HepG2 (cell line): ENCODE measurements at regions not wholly inside any gene's neighbourhood (a gene's known extent, or its start where the extent isn't known, plus 50 kb on each side); places are given as distances from the start of the nearest gene placed in this dataset.

Experiments
- ATAC-seq: fragments of 200-7000 bp; cut with Tn5 transposase; 3 replicates; pipeline ENCODE4 v1.9.1; 2020; ENCODE audit warnings: mild to moderate bottlenecking, moderate library complexity
- BruUV-seq: library from RNA; stranded (reverse); fragments of 400-500 nt; replicated peaks from 2 replicates; lab custom pipeline; 2021; lab: Mats Ljungman, UMichigan
- CTCF ChIA-PET: fragments of 300-600 bp; formaldehyde crosslinking; extraction: SDS; loops from one replicate; lab custom pipeline; 2021; ENCODE audit warnings: low total read pairs, inconsistent platforms, low intra/inter-chr PET ratio; lab: Yijun Ruan, JAX
- POLR2A ChIA-PET: fragments of 350-600 bp; sonication (Branson Sonifier 250); formaldehyde crosslinking; loops from one replicate; lab custom pipeline; 2020; ENCODE audit warnings: antibody characterized with exemption, inconsistent platforms; lab: Yijun Ruan, JAX
- DNase-seq: peaks from one replicate; pipeline ENCODE4 v3.0.0-alpha.2; 2015; ENCODE audit warnings: low spot score
- FAIRE-seq: peaks from 3 replicates; lab custom pipeline; 2011; peaks lifted over from hg19 to GRCh38; lab: Jason Lieb, UNC
- H2AFZ ChIP-seq: one replicate; pipeline ENCODE4 v1.6.1; 2011; ENCODE audit warnings: low read length, inconsistent platforms
- H3K27ac ChIP-seq: fragments of 300-600 bp; 3 replicates; pipeline ENCODE4 v1.8.0; 2011; ENCODE audit warnings: mixed run types, mild to moderate bottlenecking, mixed read lengths, low read length, inconsistent platforms; ENCODE audit not compliant: insufficient read depth; ENCODE audit errors: extremely low read length
- H3K27me3 ChIP-seq, 2 experiments: fragments of 200-600 bp in 1 of 2; 2 replicates in 1 of 2; 3 replicates in 1 of 2; pipeline versions ENCODE4 v1.6.0 to v1.8.0; 2011; ENCODE audit warnings: low read length in 2 of 2, mild to moderate bottlenecking in 2 of 2, moderate library complexity in 2 of 2, inconsistent platforms in 1 of 2; ENCODE audit not compliant: insufficient read depth in 2 of 2, control insufficient read depth in 1 of 2
- H3K36me3 ChIP-seq, 2 experiments: fragments of 200-600 bp in 1 of 2; replicated peaks in 1 of 2; 2 replicates in 1 of 2; 3 replicates in 1 of 2; pipeline versions ENCODE4 v1.5.1 to v1.8.0; 2011; ENCODE audit warnings: low read length in 2 of 2, inconsistent platforms in 1 of 2; ENCODE audit not compliant: insufficient read depth in 2 of 2, control insufficient read depth in 1 of 2
- H3K4me1 ChIP-seq: 2 replicates; pipeline ENCODE4 v1.5.1; 2012; ENCODE audit warnings: low read length, inconsistent platforms; ENCODE audit not compliant: insufficient read depth
- H3K4me2 ChIP-seq: 2 replicates; pipeline ENCODE4 v1.6.0; 2011; ENCODE audit warnings: low read depth, low read length, inconsistent platforms
- H3K4me3 ChIP-seq, 3 experiments: fragments of 200-600 bp in 1 of 3; sonication (generic), shearing (Covaris generic) in 1 of 3; replicated peaks in 1 of 3; 2 replicates each; pipeline ENCODE4 v1.5.1; 2011 to 2016; ENCODE audit warnings: low read length in 3 of 3, inconsistent platforms in 2 of 3, low read depth in 2 of 3, mild to moderate bottlenecking in 2 of 3, control low read depth in 1 of 3, mixed read lengths in 1 of 3; ENCODE audit not compliant: insufficient read depth in 1 of 3
- H3K79me2 ChIP-seq: one replicate; pipeline ENCODE4 v1.6.1; 2011; ENCODE audit warnings: low read length, inconsistent platforms; ENCODE audit not compliant: insufficient read depth
- H3K9ac ChIP-seq: 2 replicates; pipeline ENCODE4 v1.6.0; 2011; ENCODE audit warnings: mild to moderate bottlenecking, low read depth, low read length, inconsistent platforms; ENCODE audit not compliant: insufficient read depth
- H3K9me3 ChIP-seq: 2 replicates; pipeline ENCODE4 v1.5.1; 2012; ENCODE audit warnings: mild to moderate bottlenecking, low read length
- H4K20me1 ChIP-seq: 2 replicates; pipeline ENCODE4 v1.6.0; 2011; ENCODE audit warnings: inconsistent platforms, mild to moderate bottlenecking, low read length, moderate library complexity; ENCODE audit not compliant: insufficient read depth
- ARID2 ChIP-seq: sonication (generic); formaldehyde crosslinking; IDR thresholded peaks from 2 replicates; pipeline ENCODE4 v1.8.1; 2022; ENCODE audit warnings: mild to moderate bottlenecking, missing genetic modification reagents, borderline replicate concordance
- ATF2 ChIP-seq: sonication (generic); formaldehyde crosslinking; IDR thresholded peaks from 2 replicates; pipeline ENCODE4 v1.4.0; 2020; ENCODE audit warnings: missing genetic modification reagents
- CAMTA2 ChIP-seq: sonication (generic); formaldehyde crosslinking; IDR thresholded peaks from 2 replicates; pipeline ENCODE4 v1.4.0; 2020; ENCODE audit warnings: mild to moderate bottlenecking, missing genetic modification reagents, borderline replicate concordance
- DNMT1 ChIP-seq: sonication (generic); formaldehyde crosslinking; IDR thresholded peaks from 2 replicates; pipeline ENCODE4 v1.5.1; 2020; ENCODE audit warnings: mild to moderate bottlenecking, missing genetic modification reagents
- EEA1 ChIP-seq: sonication (generic); formaldehyde crosslinking; IDR thresholded peaks from 2 replicates; pipeline ENCODE4 v1.5.1; 2020; ENCODE audit warnings: mild to moderate bottlenecking, missing genetic modification reagents, borderline replicate concordance
- HNRNPL ChIP-seq: fragments of 200-400 bp; formaldehyde crosslinking; IDR thresholded peaks from 2 replicates; pipeline ENCODE4 v1.6.1; 2017; ENCODE audit warnings: mild to moderate bottlenecking, low read depth, low read length
- IKZF4 ChIP-seq: sonication (generic); formaldehyde crosslinking; IDR thresholded peaks from 2 replicates; pipeline ENCODE4 v1.5.1; 2020; ENCODE audit warnings: borderline replicate concordance, mild to moderate bottlenecking, low read depth, missing genetic modification reagents; ENCODE audit errors: not compliant biosample characterization
- PCBP2 ChIP-seq: fragments of 200-400 bp; formaldehyde crosslinking; optimal IDR thresholded peaks from 2 replicates; pipeline ENCODE3; 2018; ENCODE audit warnings: low read length, low read depth; ENCODE audit not compliant: poor library complexity, severe bottlenecking
- SALL1 ChIP-seq: sonication (generic); formaldehyde crosslinking; IDR thresholded peaks from 2 replicates; pipeline ENCODE4 v1.8.0; 2022; ENCODE audit warnings: mild to moderate bottlenecking, missing genetic modification reagents
- SIX4 ChIP-seq: sonication (generic); formaldehyde crosslinking; IDR thresholded peaks from 2 replicates; pipeline ENCODE4 v1.4.0; 2020; ENCODE audit warnings: missing genetic modification reagents
- ZMYM3 ChIP-seq: sonication (generic); formaldehyde crosslinking; IDR thresholded peaks from 2 replicates; pipeline ENCODE4 v1.5.1; 2020; ENCODE audit warnings: mild to moderate bottlenecking, missing genetic modification reagents
- ZNF557 ChIP-seq: sonication (generic); formaldehyde crosslinking; IDR thresholded peaks from 2 replicates; pipeline ENCODE4 v1.4.0; 2020; ENCODE audit warnings: missing genetic modification reagents
- ZNF784 ChIP-seq: sonication (generic); formaldehyde crosslinking; IDR thresholded peaks from 2 replicates; pipeline ENCODE4 v1.5.1; 2020; ENCODE audit warnings: missing genetic modification reagents, mild to moderate bottlenecking, borderline replicate concordance
- WGBS: methylation state at CpG from one replicate; pipeline ENCODE4 v1.1.6; 2017; ENCODE audit warnings: low lambda C conversion rate; 5-methylcytosine and 5-hydroxymethylcytosine counted together
- in situ Hi-C: cut with HindIII; loops from 2 replicates; pipeline ENCODE4 v1.10.0; 2017; ENCODE audit warnings: low pct_unique_long_range_greater_than_20kb; ENCODE audit not compliant: extremely low pct_ligation_motif_present
- intact Hi-C: fragments of 100-400 bp; cut with micrococcal nuclease; formaldehyde crosslinking; loops from one replicate; pipeline ENCODE4 v1.10.0; 2022; ENCODE audit not compliant: unreplicated experiment
- TF ChIP-seq, protein P1 (sequence below): sonication (generic); formaldehyde crosslinking; IDR thresholded peaks from 2 replicates; pipeline ENCODE4 v1.4.0; 2020; ENCODE audit warnings: missing genetic modification reagents
- TF ChIP-seq, protein P2 (sequence below): sonication (generic); formaldehyde crosslinking; IDR thresholded peaks from 2 replicates; pipeline ENCODE4 v1.4.0; 2020; ENCODE audit warnings: mild to moderate bottlenecking, missing genetic modification reagents

- H3K27ac ChIP-seq = no peak overlapping the region
- DNase-seq (no peak), ATAC-seq (no peak), FAIRE-seq (no peak)
- in situ Hi-C loops (no loop called here), intact Hi-C loops (no loop called here)
- no peaks in the 10 kb centered on the region for H4K20me1 ChIP-seq
- no peak overlapping the region for H3K4me3 ChIP-seq
- H3K9ac ChIP-seq = no peak overlapping the region
- no peaks in the 10 kb centered on the region for H3K79me2 ChIP-seq
- TF ChIP-seq CAMTA2 = no peak
- no peak for TF ChIP-seq ZNF784 (CRISPR knock-in tag)
- TF ChIP-seq, protein P1, sequence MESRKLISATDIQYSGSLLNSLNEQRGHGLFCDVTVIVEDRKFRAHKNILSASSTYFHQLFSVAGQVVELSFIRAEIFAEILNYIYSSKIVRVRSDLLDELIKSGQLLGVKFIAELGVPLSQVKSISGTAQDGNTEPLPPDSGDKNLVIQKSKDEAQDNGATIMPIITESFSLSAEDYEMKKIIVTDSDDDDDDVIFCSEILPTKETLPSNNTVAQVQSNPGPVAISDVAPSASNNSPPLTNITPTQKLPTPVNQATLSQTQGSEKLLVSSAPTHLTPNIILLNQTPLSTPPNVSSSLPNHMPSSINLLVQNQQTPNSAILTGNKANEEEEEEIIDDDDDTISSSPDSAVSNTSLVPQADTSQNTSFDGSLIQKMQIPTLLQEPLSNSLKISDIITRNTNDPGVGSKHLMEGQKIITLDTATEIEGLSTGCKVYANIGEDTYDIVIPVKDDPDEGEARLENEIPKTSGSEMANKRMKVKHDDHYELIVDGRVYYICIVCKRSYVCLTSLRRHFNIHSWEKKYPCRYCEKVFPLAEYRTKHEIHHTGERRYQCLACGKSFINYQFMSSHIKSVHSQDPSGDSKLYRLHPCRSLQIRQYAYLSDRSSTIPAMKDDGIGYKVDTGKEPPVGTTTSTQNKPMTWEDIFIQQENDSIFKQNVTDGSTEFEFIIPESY (CRISPR knock-in tag) = no peak
- no peak for TF ChIP-seq ATF2
- TF ChIP-seq ARID2 = no peak
- TF ChIP-seq EEA1 (CRISPR knock-in tag) = no peak
- no peak for TF ChIP-seq ZMYM3 (CRISPR knock-in tag)
- TF ChIP-seq IKZF4 (CRISPR knock-in tag) = no peak
- TF ChIP-seq ZNF557 (CRISPR knock-in tag) = no peak
- TF ChIP-seq, protein P2, sequence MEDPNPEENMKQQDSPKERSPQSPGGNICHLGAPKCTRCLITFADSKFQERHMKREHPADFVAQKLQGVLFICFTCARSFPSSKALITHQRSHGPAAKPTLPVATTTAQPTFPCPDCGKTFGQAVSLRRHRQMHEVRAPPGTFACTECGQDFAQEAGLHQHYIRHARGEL (CRISPR knock-in tag) = no peak
- no peak for TF ChIP-seq PCBP2
- no peak for TF ChIP-seq DNMT1 (CRISPR knock-in tag)
- TF ChIP-seq SIX4 (CRISPR knock-in tag) = no peak
- TF ChIP-seq SALL1 = no peak
- TF ChIP-seq HNRNPL = no peak
- no peaks in the 10 kb centered on the region for H3K9me3 ChIP-seq
- no peak overlapping the region for H2AFZ ChIP-seq
- no peaks in the 10 kb centered on the region for H3K4me1 ChIP-seq
- no peaks in the 10 kb centered on the region for H3K36me3 ChIP-seq
- no peak overlapping the region for H3K4me2 ChIP-seq
- BruUV-seq = no TSS peak
- 21% methylated on average over 3 of the region's 3 CpGs for WGBS
- CTCF ChIA-PET = no interaction called here
- H3K27me3 ChIP-seq = no peaks in the 10 kb centered on the region; a peak in 1 of 5 replicates
- POLR2A ChIA-PET = no interaction called here
Observed at GRCh38 chr5:42361315-42361688, 61.9 kb upstream of the GHR start.
